ENCODE measurements at regions not wholly inside any gene's neighbourhood (a gene's known extent, or its start where the extent isn't known, plus 50 kb on each side); places are given as distances from the start of the nearest gene placed in this dataset.
A peak's percentile ranks its signal among the peaks of the same experiment; 100 is the strongest.

DNA sequence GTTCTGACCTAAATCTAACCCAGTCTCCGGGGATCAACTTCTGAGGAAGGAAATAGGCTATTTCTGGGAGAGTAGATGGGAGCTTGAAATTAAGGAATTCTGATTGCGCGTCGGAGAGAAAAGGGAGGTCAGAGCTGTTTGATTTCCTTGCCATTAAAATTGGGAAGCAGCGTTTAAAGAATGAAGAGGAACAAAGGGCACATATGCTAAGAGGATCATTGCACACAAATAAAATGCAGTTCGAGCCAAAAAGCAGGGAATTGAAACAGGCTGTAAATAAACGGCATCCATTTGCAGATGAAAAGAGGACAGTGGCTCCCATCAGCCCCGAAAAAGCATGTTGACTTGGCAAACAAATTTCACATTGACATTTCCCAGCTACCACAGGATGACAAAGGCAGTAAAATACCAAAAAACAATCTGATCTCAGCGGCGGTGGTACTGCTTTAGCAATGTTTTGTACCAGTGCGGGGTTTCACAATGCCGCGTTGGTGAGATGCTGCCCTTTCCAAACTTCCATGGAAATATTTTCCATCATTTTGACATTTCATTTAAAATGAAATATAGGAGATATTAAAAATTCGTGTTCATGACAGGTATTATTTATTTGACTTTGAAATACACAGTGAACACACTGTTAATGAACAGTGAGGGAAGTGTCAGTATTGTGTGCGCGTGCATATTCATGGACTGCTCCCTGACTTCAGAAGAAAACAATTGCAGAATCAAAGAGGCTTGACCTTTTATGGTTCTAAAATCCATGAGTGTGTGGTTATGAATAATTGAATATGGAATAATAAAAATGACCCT lies 108.8 kb downstream of the SQOR start:
- no peak for DNase-seq

DNA sequence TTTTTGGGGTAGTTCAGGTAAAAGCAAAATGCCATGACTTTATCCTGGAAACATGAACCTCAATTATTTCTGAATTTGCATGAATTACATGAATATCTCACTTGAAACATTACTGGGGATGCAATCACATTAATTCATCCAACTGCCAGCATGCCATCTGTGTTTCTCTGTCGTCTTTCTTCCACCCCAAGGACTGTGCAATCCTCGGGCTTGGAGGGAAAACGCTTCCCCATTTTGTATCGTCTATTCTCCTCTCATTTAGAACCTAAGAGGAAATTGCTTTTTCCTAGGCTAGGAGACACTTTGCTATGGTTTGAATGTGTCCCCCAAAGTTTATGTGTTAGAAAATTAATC lies 109.4 kb downstream of the SQOR start:
- DNase-seq, result no peak

DNA sequence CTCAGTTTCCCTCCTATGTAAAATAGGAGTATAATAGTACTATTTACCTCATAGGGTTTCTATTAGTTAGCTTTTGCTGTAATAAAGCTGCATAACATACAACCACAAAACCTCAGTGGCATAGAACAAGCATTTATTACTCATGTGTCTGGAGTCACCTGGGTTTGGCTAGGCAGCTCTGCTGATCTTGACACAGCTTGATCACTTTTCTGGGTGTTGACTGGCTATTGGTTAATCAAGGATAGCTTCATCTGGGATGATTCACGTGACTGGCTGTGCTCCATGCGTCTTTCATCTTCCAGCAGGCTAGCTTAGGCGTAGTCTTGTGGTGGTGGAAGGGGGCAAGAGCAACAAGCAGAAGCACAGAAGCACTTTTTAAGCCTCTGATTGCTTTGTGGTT lies 112.6 kb downstream of the SQOR start:
- no peak for DNase-seq

DNA sequence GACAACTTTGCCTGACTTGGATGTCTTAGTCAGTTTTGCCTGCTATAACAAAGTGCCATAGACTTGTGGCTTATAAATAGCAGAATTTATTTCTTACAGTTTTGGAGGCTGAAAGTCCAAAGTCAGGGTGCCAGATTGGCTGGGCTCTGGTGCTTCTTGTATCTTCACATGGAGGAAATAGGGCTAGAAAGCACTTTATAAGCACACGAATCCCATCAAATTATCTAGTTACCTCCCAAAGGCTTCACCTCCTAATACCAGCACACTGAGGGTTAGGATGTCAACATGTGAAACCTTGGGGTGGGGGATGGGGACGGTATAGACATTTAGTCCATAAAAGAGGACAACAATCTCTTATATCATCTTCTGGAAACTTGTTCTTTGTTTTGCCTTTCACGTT lies 116.8 kb downstream of the SQOR start:
- no peak for DNase-seq

DNA sequence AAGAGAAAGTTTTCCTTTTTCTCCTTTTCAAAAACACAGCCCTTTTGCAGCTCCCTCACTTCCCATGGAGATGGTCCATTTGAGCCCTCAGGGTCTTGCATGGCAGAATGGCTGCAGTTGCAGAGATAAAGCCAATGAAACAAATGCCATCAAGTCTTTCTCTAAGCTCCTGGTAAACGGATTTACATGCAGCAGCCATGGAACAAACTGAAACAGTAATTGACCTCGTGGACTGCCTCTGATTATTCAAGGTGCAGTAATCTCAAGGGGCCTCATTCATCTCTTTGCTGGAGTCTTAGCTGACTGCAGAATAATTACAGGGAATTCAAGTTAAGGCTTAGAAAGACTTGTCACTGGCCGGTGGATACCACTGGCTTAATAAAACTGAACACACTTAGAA lies 125.1 kb downstream of the SQOR start:
- DNase-seq, result no peak

DNA sequence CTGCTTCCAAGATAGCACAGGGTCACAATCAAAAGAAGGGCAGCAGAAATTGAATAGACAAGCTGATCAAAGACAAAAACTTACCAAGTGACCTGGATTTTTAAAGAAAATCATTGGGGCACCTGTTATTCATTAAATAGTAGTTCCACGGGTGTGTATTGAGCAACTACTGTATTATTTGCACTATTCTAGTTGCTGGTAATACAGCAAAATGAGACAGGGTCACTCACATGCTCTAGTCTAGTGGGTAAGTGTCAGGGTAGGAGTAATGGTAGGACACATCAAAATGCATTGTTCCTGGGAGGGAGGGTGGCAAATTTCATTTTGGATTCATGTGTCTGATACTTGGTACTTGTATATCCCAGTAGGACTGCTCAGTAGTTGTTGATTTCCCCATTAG lies 127.9 kb downstream of the SQOR start:
- DNase-seq, result no peak

DNA sequence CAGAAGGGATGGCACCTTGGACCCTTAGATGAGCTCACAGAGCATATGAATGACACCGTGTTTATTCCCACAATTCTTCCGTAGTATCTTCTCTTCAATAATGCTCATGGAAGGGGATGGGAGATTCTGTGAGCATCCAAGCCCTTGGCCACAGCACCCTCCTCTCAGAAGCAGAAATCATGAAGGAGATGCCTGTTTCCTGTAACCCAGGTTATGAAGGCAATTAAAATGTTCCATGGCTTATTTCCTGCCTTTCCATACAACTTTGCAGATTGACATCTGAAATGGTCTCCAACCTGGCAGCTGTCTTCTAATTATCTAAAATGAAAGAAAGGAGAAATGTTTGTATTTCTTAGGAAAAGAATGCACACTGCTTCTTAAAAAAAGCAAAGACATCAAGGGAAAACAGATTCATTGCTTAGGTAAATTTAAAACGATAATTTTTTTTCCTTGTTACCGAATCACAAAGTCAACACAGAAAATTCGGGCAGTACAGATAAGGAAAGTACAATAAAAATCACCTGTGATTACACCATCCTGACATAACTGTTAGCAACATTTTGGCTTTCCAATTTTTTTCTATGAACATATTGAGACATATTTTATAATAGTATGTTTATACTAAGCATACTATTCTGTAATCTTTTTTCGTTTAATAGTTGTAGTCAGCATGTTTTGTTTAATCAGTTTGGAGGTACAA lies 128.5 kb downstream of the SQOR start:
- no peak for DNase-seq

DNA sequence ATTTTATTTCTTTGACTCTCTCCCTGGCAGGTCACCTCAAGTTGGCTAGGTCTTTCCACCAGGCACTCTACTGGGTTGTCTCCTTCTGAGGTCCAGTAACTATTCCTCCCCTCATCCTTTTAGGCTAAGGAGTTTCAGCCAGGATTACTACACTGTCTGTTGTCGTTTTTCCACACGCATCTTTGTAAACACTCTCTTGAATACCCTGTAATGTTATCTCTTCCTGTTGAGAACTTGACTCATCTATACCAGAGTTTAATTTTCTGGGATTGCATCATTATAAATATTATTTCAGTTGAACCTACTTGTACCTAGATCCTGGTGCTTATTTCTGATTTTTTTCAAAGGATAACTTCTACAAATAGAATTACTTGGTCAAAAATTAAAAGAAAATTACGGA lies 138.3 kb downstream of the SQOR start:
- no peak for DNase-seq

DNA sequence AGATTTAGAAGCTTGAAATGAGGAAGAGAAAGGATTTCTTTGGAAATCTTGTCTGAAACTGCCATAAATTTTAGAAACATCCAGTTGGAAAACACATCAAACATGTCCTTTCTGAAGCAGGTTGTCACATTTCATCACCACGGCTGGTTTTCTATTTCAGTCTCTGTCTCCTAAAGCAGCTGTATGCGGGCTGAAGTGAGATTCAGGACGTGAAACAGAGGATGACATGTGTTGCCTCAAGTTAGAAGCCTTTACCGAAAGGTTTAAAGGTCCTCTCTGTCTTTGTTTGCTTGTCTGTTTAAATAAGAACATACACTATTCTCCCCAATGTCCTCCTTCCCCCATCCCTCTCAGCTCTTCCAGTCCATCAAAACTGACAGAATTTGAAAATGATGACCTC lies 141.9 kb downstream of the SQOR start:
- no peak for DNase-seq

DNA sequence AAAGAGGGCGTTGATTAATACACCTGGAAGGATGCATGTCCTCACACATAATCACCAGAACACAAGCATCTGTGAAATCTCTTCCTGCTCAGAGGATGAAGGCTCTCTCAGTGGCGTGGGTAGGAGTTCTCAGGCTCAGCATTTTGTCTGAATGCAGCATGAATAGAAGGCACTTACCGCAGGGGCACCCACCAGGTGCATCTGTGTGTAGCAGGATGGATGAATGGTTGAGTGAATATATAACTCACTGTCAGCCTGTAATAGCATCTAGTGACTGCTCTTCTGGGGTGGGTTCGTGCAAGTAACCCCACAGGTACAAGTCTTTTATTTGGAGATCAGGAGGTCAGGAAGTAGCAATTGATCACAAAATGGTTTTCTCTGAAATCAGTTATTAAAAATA lies 143.0 kb downstream of the SQOR start:
- DNase-seq, result no peak

DNA sequence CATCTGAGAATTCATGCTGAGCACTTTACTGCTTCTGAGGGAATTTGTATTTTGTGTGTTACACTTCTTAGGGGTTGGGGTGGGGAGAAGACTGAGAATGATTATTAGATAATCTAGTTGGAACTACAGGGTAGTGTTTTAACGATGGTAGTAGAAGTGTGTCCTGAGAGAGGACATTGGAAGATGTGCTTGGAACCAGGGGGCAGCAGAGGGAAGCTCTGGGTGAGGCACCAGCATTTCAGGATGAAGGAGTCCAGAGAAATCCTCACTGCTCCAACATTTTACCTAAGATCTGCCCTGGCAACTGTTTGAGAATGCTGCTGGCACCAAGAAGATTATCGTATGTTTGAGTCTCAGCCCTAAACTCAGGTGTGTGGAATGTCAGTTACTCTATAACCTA lies 145.5 kb downstream of the SQOR start:
- DNase-seq, result no peak

DNA sequence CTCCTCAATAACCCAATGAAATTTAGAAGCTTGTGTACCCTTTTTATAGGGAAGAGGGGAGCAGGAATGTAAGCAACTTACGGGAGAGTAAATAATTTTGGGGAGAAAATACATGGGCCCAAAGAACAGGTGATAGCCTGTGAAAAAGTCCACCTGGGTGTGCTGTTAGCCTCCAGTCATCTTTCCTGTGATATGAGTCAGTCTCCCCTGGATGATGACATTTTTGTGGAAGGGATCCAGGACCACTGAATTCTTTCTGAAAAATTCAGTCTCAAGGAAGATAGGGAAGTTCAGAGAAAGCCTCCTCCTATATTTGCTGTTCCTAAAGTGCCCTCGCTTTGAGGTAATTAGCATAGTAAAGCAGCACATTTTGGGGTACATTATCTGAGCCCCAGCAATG lies 149.8 kb downstream of the SQOR start:
- DNase-seq, result no peak

DNA sequence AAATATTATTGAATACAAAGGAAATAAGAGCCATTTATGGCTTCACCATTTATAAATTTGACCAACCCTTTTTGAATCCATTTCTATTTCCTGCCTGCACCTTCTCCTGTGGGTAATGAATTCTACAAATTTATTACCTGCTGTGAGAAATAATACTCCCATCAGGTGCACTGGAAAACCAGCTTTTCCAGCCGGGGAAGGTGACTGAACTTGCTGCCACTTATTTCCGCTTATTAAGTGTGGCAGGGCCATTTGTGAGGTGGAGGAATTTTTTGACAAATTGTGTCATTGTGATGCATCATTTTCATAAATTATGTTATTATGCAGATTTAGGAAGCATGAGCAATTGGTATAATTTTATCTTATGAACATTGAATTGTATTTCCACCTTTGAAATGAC lies 151.1 kb downstream of the SQOR start:
- DNase-seq, result no peak

DNA sequence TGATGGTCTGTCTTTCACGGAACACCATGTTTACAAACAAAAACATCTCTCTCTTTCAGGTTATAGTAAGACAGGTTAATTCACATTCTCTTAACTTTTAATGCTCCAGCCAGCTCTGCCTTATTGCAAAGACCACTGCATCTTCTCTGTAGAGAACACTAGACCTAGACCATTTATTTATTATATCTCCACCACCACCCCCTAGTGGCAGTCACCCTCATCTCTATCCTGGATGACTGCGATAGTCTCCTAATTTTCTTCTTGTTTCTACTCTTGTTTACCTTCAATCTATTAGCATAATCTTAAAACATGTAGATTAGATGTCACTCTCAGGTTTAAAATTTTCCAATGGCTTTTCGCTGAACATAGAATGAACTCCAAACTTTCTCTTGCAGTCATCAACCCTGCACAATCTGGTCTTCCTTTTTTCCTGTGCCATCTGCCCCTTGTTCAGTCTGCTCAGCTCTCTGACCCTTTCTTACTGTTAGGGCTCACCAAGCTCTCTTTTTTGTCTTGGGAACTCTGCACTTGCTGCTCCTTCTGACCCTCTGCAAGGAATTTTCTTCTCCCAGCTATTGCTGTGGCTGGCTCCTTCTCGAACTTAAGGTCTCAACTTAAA lies 155.6 kb downstream of the SQOR start:
- peak; percentile 32 for DNase-seq

DNA sequence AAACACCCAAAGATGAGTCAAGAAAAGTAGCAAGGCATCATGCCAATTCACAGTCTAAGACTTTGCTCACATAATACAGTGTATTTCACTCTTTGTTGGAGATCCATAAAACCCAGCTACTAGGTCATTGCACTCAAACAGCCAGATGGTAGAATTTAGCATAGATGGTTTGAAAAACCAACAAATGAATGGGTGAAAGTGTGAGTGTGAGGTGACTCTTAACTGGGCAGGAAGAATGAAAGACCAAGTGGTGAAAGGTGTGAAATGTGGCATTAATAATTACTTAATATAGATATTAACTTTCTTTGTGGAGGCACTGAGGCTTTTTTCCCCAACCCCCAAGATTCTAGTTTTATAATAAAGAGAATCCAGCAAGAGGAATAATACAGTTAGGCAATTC lies 159.5 kb downstream of the SQOR start:
- no peak for DNase-seq

DNA sequence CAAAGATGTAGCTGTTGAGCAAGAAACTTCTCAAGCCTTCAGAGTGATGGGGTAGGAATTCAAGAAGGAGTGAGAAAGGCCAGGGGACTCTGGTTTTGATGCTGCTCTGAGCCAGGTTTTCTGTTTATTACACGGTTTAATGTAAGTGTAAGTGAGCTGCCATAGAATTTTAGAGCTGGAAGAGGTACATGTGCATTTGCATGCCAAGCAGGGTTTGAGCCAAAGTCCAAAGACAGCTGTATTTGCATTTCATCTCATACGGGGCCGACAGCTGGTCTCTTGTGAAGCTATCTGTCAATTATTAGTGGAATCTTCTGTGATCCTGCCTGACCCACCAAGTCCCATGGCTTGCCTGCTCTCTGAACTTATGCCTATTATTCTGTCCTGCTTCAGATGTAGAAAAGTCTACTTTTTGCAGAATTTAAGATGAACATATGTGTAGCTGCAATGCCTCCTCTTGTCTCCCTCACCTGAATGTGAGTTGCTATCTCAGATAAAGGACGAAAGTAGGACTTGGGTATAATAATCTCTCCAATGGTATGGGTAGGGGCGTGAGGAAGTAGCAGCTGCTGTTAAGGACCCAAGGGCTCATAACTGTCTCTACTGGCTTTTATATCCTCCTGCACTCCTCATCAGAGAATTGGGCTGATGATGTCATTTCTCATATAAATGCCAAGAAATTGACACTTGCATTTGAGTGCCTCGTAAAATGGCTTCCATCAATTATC lies 160.0 kb downstream of the SQOR start:
- DNase-seq, result no peak

DNA sequence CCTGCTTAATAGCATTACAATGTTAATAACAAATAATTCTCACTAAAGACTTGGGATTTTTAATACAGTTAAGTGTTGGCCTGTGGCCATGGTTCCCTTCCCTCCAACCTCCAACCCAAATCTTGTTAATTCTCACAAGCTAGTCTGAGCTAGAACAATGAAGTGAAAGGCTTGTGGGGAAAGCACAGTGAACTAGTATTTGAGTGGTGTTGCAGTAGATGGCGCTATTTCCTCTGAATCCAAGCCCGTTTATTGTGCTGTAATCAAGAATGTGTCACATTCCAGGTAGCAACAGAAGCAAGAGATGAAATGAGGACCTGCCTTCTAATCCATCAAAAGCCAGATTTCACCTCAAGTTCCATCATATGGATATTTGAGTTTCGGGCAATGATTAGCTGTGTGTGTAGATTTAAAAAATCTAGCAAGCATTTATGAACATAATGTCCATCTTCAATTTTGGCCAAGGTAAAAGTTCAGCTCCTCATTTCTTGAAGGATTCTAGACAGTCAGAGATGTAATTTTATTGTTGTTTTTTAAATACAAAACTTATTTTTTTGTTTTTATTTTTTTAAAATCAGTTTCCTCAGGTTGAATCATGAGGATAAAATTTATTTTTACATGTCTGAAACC lies 160.7 kb downstream of the SQOR start:
- DNase-seq, result peak; percentile 14

DNA sequence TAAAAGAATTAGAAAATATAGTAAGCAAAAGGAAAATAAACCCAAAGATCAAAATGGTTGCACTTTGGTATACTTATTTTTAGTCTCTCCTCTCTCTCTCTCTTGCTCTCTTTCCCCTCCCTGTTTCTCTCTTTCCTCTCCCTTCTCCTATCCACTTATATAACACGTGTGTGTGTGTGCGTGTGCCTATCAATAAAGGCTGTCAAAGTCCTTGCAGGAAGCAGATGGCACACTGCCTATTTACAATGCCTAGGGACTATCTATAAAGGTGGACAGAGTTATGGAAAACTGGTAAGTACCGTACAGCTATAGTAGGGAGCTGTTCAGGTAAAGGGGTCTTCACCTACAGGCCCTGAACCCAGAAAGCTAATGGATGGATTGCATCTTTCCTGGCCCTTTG lies 161.6 kb downstream of the SQOR start:
- DNase-seq, result no peak

DNA sequence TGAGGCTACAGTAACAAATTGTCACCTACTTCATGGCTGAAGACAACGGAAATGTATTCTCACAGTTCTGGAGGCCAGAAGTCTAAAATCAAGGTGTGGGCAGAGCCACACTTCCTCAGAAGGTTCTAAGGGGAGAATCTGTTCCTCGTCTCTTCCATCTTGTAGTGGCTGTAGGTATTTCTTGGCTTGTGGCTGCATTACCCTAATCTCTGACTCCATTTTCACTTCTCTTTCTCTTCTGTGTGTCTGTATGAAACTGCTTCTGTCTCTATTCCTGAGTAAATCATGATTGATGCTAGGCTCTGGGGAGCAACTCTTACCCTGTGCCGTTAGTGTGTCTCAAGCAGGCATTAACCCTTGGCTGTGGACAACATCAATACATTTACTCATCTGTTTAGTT lies 164.7 kb downstream of the SQOR start:
- no peak for DNase-seq

DNA sequence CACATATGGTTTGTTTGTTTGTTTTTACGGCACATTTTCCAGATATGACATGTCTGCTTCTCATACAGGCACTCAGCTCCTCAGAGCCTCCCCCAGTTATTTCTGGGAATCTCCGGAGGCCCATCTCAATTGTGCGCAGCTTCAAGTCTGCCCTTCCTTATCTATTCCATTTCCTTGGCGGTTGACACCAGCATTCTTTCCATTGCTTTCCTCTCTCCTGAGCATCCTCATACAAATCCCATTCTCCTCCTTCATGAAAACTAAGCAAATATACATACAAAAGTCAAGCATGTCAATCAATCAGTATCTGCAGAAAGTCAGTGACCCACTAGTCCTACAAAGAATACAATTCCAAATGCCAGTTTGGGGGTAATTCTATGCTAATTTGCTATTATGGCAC lies 166.7 kb downstream of the SQOR start:
- no peak for DNase-seq

DNA sequence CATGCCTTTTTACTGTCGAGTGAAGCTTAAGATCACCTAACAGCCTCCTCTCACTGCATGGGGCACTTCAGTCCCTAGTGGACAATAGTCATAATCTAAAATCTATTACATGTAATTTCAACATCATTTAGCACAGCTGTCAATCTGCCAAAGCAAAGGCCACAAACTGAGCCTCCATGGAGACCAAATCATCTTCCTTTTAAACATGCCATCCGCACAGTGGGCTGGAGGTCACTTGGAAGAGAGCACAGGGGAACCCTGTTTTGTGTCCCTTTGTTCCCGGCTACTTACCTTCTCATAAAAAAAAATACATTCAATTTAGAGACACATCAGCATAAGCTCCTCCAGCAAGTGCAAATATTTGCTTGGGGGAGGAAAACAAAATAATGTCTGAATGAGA lies 167.3 kb downstream of the SQOR start:
- DNase-seq, result no peak

DNA sequence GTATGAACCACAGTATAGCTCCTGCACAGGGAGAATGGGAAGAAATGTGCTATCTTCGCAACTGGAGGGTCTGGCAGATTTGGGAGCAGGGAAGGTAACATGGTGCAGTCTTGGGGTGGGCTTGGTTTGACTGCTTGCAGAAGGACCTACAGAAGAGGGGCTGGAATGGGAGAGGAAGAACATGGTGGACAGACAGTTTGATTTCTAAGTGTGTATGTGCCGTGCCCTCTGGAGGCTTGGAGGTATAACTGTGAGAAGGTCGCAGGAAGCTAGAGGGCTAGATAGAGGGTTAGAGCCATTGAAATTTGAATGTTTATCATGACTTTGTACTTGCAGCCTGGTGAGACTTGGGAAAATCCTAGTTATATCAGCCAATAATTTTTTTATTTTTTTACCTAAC lies 169.2 kb downstream of the SQOR start:
- no peak for DNase-seq

DNA sequence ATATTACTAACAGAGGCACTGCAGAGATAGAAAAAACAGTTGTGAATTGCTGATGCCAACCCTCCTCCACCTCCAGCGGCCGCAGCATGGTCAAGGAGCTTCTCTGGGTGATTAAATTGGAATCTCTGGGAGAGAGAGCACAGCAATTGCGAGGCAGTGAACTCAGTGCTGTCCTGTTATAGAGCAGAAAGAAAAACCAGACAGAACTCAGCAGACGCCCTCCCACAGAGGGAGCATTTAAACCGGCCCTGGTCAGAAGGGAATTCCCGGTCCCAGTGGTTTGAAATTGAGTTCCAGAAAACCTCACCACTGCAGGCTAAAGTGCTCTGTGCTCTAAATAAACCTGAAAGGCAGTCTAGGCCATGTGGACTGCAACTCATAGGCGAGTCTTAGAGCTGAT lies 175.4 kb downstream of the SQOR start:
- no peak for DNase-seq

Data from suppressor macrophage treated with lipopolysaccharide for 4 hours (primary cell).